ENCODE measurements at regions not wholly inside any gene's neighbourhood (a gene's known extent, or its start where the extent isn't known, plus 50 kb on each side); places are given as distances from the start of the nearest gene placed in this dataset.

GRCh38 chr6:88296694-88297093 is 130.5 kb upstream of the CNR1 start:
- TF ChIP-seq CTCF (IDR thresholded peaks at IDR 0.05), result no peak
- no peak for TF ChIP-seq EZH2 (IDR thresholded peaks at IDR 0.05)
- no peak for TF ChIP-seq EZH2phosphoT487 (IDR thresholded peaks at IDR 0.05)

All from neural progenitor cell (in vitro differentiated cells).